ENCODE measurements at regions not wholly inside any gene's neighbourhood (a gene's known extent, or its start where the extent isn't known, plus 50 kb on each side); places are given as distances from the start of the nearest gene placed in this dataset.

DNA sequence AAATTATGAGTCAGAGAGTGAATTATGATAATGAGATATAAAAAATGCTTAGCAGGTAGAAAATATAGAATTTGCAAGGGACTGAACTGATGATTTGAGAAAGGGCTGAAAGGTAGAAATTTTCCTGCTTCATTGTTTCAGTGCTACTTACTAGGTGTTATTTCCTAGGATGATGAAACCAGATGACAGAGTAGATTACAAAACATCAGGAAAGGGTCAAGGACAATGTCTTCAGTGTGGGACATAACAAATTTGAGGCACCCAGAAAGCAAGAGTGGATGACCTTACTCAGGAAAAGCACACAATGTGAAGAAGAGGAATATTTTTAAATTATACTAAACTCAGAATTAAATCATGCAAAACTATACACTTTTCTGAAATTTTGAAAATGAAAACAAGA is 102.1 kb downstream of the SHCBP1 start:
- TF ChIP-seq EP300 (IDR thresholded peaks at IDR 0.05; ENCODE audit: low read depth), result no peak
- TF ChIP-seq, protein P1, sequence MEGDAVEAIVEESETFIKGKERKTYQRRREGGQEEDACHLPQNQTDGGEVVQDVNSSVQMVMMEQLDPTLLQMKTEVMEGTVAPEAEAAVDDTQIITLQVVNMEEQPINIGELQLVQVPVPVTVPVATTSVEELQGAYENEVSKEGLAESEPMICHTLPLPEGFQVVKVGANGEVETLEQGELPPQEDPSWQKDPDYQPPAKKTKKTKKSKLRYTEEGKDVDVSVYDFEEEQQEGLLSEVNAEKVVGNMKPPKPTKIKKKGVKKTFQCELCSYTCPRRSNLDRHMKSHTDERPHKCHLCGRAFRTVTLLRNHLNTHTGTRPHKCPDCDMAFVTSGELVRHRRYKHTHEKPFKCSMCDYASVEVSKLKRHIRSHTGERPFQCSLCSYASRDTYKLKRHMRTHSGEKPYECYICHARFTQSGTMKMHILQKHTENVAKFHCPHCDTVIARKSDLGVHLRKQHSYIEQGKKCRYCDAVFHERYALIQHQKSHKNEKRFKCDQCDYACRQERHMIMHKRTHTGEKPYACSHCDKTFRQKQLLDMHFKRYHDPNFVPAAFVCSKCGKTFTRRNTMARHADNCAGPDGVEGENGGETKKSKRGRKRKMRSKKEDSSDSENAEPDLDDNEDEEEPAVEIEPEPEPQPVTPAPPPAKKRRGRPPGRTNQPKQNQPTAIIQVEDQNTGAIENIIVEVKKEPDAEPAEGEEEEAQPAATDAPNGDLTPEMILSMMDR (IDR thresholded peaks at IDR 0.05), result no peak
- no peak for TF ChIP-seq POLR2A (IDR thresholded peaks at IDR 0.05)
- TF ChIP-seq POLR2AphosphoS5 (IDR thresholded peaks at IDR 0.05), result no peak
